ENCODE measurements at regions not wholly inside any gene's neighbourhood (a gene's known extent, or its start where the extent isn't known, plus 50 kb on each side); places are given as distances from the start of the nearest gene placed in this dataset.
A peak's percentile ranks its signal among the peaks of the same experiment; 100 is the strongest.
"Not testable (repeated sequence)": the region's sequence is repeated elsewhere in the genome, so short reads cannot be mapped to it uniquely, and the experiment has no call there.

DNA sequence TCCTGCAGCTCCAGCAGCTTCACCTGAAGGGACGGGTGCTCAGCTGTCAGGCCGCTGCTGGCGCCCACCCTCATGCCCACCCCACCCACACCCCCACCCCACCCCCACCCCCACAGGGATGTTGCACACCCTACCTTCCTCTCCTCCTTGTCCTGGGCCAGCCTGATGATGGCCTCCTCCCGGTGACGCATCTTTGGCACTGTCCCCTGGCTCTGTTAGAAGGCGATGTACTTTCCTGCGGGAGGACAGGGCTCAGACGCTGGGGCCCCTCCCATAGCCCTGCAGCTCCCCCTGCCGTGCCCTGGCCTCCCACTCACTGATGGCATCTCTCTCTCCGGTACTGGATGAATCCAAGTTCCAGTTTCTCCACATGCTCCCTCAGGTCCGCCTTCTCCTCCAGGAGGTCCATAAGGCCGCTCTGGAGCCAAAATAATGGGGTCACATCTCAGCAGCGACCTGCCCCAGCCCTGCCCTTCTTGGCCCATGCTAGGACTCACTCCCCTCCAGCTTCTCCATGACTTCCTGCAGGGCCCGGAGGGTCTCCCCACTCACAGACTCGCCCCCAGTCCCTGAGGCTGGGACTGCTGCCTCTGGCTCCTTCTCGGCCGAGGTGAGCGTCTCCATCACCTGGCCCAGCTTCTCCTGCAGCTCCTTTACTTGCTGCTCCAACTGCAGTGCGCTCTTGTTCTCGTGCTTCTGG, 55.2 kb downstream of the GOLGA8B start:
- DNase-seq (ENCODE audit: low read depth, low spot score); H3K9me3 ChIP-seq (ENCODE audit: control insufficient read depth, insufficient read depth, low read length); H3K4me3 ChIP-seq (ENCODE audit: low read length); H3K36me3 ChIP-seq (ENCODE audit: control insufficient read depth, insufficient read depth, low read length); H3K4me1 ChIP-seq (ENCODE audit: control insufficient read depth, insufficient read depth, low read length); H3K27ac ChIP-seq (ENCODE audit: low read length); H3K27me3 ChIP-seq (ENCODE audit: control insufficient read depth, insufficient read depth, low read length): not testable (repeated sequence)
- no CpG with 5 or more reads among the region's 20 CpGs for WGBS (ENCODE audit: insufficient coverage, insufficient read length)

DNA sequence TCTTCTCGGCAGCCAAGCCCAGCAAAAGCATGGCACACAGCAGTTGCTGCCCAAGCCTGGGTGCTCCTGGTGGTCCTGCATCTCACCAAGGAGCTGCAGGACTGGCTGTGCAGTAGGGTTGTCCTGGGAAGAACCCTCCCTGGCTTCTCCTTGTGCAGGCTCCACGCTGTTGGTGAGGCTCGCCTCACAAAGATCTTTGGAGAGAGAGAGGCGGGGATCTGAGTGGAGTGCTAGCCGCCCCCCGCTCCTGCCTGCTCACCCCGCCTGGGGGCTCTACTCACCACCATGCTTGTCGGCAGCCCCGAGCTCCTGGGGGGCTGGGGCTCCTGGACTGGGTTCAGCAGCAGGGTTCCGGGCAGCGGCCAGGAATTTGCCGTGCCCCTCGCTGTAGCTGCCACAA, 55.8 kb downstream of the GOLGA8B start:
- H3K36me3 ChIP-seq (ENCODE audit: control insufficient read depth, insufficient read depth, low read length); H3K9me3 ChIP-seq (ENCODE audit: control insufficient read depth, insufficient read depth, low read length); H3K4me1 ChIP-seq (ENCODE audit: control insufficient read depth, insufficient read depth, low read length); H3K4me3 ChIP-seq (ENCODE audit: low read length); H3K27me3 ChIP-seq (ENCODE audit: control insufficient read depth, insufficient read depth, low read length); DNase-seq (ENCODE audit: low read depth, low spot score); H3K27ac ChIP-seq (ENCODE audit: low read length): not testable (repeated sequence)
- WGBS (ENCODE audit: insufficient coverage, insufficient read length): no CpG with 5 or more reads among the region's 13 CpGs

GRCh38 chr15:34523849-34524248, 59.6 kb downstream of the GOLGA8B start:
- H3K36me3 ChIP-seq (ENCODE audit: control insufficient read depth, insufficient read depth, low read length); H3K4me3 ChIP-seq (ENCODE audit: low read length); H3K27me3 ChIP-seq (ENCODE audit: control insufficient read depth, insufficient read depth, low read length); H3K4me1 ChIP-seq (ENCODE audit: control insufficient read depth, insufficient read depth, low read length); H3K9me3 ChIP-seq (ENCODE audit: control insufficient read depth, insufficient read depth, low read length); H3K27ac ChIP-seq (ENCODE audit: low read length); DNase-seq (ENCODE audit: low read depth, low spot score): not testable (repeated sequence)
- no CpG with 5 or more reads among the region's 12 CpGs for WGBS (ENCODE audit: insufficient coverage, insufficient read length)

DNA sequence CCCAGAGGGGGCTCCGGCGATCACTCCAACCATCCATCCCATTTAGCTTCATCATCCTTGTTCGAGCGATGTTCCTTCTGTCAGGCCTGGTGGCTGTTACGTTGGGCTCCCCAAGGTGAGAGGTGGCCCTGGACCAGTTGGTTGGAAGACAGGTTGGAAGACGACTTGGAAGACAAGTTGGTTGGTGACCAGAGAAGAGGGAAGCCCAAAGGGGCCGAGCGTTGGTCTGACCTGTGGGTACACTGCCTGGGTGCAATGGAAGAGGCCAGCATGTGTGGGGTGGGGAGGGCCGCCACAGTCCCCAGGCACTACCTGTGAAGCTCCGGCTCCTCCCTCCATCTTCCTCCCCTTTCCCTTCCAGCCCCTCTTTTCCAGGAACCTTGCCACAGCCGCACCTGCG, 60.9 kb downstream of the GOLGA8B start:
- H3K36me3 ChIP-seq (ENCODE audit: control insufficient read depth, insufficient read depth, low read length); H3K9me3 ChIP-seq (ENCODE audit: control insufficient read depth, insufficient read depth, low read length); H3K4me3 ChIP-seq (ENCODE audit: low read length); DNase-seq (ENCODE audit: low read depth, low spot score); H3K27ac ChIP-seq (ENCODE audit: low read length); H3K27me3 ChIP-seq (ENCODE audit: control insufficient read depth, insufficient read depth, low read length); H3K4me1 ChIP-seq (ENCODE audit: control insufficient read depth, insufficient read depth, low read length): not testable (repeated sequence)
- no CpG with 5 or more reads among the region's 12 CpGs for WGBS (ENCODE audit: insufficient coverage, insufficient read length)

DNA sequence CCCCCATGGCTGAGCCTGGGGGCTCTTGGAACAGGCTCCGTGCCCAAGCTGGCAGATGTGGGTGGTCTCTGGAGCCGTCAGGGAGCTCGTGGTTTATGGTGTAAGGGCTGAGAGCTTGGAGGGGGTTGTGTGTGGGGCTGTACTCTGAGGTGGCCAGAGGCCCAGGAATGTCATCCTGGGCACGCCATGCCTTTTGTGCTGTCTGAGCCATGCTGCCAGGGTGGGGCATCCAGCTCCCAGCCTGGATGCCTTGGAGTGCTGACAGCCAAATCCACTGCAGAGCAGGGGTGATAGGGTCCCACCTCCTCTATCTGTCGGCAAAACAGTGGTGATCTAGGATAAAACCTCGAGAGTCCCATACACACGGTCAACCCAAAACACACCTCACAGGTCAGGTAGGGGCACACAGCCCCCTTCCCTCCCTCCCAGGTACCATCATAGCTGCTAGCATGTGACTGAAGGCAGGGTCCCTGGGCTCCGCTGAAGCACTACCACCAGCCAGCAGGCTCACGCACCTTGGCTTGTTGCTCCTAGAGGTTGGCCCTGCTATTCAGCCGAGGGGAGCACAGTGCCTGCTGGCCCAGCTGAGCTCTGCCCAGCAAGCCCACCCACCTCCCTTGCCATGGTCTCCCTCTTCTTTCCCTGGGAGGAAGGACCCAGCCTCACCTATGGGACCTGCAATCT, 61.5 kb downstream of the GOLGA8B start:
- not testable (repeated sequence) for H3K27ac ChIP-seq (ENCODE audit: low read length); H3K27me3 ChIP-seq (ENCODE audit: control insufficient read depth, insufficient read depth, low read length); H3K36me3 ChIP-seq (ENCODE audit: control insufficient read depth, insufficient read depth, low read length); DNase-seq (ENCODE audit: low read depth, low spot score); H3K9me3 ChIP-seq (ENCODE audit: control insufficient read depth, insufficient read depth, low read length); H3K4me3 ChIP-seq (ENCODE audit: low read length); H3K4me1 ChIP-seq (ENCODE audit: control insufficient read depth, insufficient read depth, low read length)
- no CpG with 5 or more reads among the region's 10 CpGs for WGBS (ENCODE audit: insufficient coverage, insufficient read length)

GRCh38 chr15:34520566-34520965, 62.9 kb downstream of the GOLGA8B start:
- no peak overlapping the region for H3K4me3 ChIP-seq (ENCODE audit: low read length)
- no peaks in the 10 kb centered on the region for H3K9me3 ChIP-seq (ENCODE audit: control insufficient read depth, insufficient read depth, low read length)
- H3K27me3 ChIP-seq (ENCODE audit: control insufficient read depth, insufficient read depth, low read length): no peaks in the 10 kb centered on the region
- H3K4me1 ChIP-seq (ENCODE audit: control insufficient read depth, insufficient read depth, low read length): no peaks in the 10 kb centered on the region
- H3K36me3 ChIP-seq (ENCODE audit: control insufficient read depth, insufficient read depth, low read length): no peaks in the 10 kb centered on the region
- no peak overlapping the region for H3K27ac ChIP-seq (ENCODE audit: low read length)
- no peak for DNase-seq (ENCODE audit: low read depth, low spot score)
- no CpG with 5 or more reads among the region's 11 CpGs for WGBS (ENCODE audit: insufficient coverage, insufficient read length)

- H3K27me3 ChIP-seq (ENCODE audit: control insufficient read depth, insufficient read depth, low read length); H3K4me3 ChIP-seq (ENCODE audit: low read length); H3K4me1 ChIP-seq (ENCODE audit: control insufficient read depth, insufficient read depth, low read length); DNase-seq (ENCODE audit: low read depth, low spot score); H3K27ac ChIP-seq (ENCODE audit: low read length); H3K36me3 ChIP-seq (ENCODE audit: control insufficient read depth, insufficient read depth, low read length); H3K9me3 ChIP-seq (ENCODE audit: control insufficient read depth, insufficient read depth, low read length): not testable (repeated sequence)
- no CpG with 5 or more reads among the region's 7 CpGs for WGBS (ENCODE audit: insufficient coverage, insufficient read length)
Measured at GRCh38 chr15:34520010-34520409, 63.4 kb downstream of the GOLGA8B start.

DNA sequence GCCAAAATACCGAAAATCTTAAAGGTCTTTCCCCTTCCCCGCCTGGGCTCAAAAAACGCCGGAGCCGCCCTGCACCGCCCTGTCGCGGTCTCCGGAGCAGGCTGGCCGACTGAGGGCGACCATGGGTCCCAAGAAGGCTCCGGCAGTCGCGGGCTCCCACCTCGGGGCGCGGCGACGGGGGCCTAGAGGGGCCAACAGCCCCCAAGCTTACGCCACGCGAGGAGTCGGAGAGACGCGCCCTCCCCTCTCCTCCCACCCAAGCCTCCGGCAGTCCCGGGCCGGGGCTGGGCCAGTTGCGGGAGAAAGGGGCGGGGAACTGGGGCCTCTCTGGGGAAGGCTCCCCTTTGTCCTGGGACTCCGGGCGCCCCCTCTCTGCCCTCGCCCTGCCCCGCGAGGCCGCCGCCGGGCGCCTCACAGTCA, 69.2 kb downstream of the GOLGA8B start:
- DNase-seq (ENCODE audit: low read depth, low spot score): no peak
- Histone ChIP-seq H3K27ac (ENCODE audit: low read length) (no peak overlapping the region), H3K27me3 (ENCODE audit: control insufficient read depth, insufficient read depth, low read length) (peaks cover 6% of the 10 kb centered on the region), H3K4me3 (ENCODE audit: low read length) (peak overlapping the region; percentile 57; the same call in 1 of the 2 replicates), H3K9me3 (ENCODE audit: control insufficient read depth, insufficient read depth, low read length) (no peaks in the 10 kb centered on the region), H3K4me1 (ENCODE audit: control insufficient read depth, insufficient read depth, low read length) (no peaks in the 10 kb centered on the region), H3K36me3 (ENCODE audit: control insufficient read depth, insufficient read depth, low read length) (no peaks in the 10 kb centered on the region)
- WGBS (ENCODE audit: insufficient coverage, insufficient read length): no CpG with 5 or more reads among the region's 39 CpGs

GRCh38 chr15:34512628-34513027, 70.8 kb downstream of the GOLGA8B start:
- peaks cover 6% of the 10 kb centered on the region for H3K27me3 ChIP-seq (ENCODE audit: control insufficient read depth, insufficient read depth, low read length)
- WGBS (ENCODE audit: insufficient coverage, insufficient read length): no CpG with 5 or more reads among the region's 4 CpGs
- H3K27ac ChIP-seq (ENCODE audit: low read length): no peak overlapping the region

GRCh38 chr15:34501131-34501530, 63.5 kb upstream of the GOLGA8A start:
- Histone ChIP-seq H3K27ac (ENCODE audit: low read length) (no peak overlapping the region), H3K4me3 (ENCODE audit: low read length) (no peak overlapping the region), H3K4me1 (ENCODE audit: control insufficient read depth, insufficient read depth, low read length) (no peaks in the 10 kb centered on the region), H3K27me3 (ENCODE audit: control insufficient read depth, insufficient read depth, low read length) (no peaks in the 10 kb centered on the region), H3K36me3 (ENCODE audit: control insufficient read depth, insufficient read depth, low read length) (no peaks in the 10 kb centered on the region), H3K9me3 (ENCODE audit: control insufficient read depth, insufficient read depth, low read length) (no peaks in the 10 kb centered on the region)
- no CpG with 5 or more reads among the region's 4 CpGs for WGBS (ENCODE audit: insufficient coverage, insufficient read length)
- no peak for DNase-seq (ENCODE audit: low read depth, low spot score)

More at GRCh38 chr15:34512628-34513027, 70.8 kb downstream of the GOLGA8B start:
- Histone ChIP-seq H3K9me3 (ENCODE audit: control insufficient read depth, insufficient read depth, low read length) (no peaks in the 10 kb centered on the region), H3K4me3 (ENCODE audit: low read length) (no peak overlapping the region), H3K4me1 (ENCODE audit: control insufficient read depth, insufficient read depth, low read length) (no peaks in the 10 kb centered on the region), H3K36me3 (ENCODE audit: control insufficient read depth, insufficient read depth, low read length) (no peaks in the 10 kb centered on the region)
- DNase-seq (ENCODE audit: low read depth, low spot score): no peak

Measured in iPS DF 6.9 (cell line).